ENCODE measurements at regions not wholly inside any gene's neighbourhood (a gene's known extent, or its start where the extent isn't known, plus 50 kb on each side); places are given as distances from the start of the nearest gene placed in this dataset.

DNA sequence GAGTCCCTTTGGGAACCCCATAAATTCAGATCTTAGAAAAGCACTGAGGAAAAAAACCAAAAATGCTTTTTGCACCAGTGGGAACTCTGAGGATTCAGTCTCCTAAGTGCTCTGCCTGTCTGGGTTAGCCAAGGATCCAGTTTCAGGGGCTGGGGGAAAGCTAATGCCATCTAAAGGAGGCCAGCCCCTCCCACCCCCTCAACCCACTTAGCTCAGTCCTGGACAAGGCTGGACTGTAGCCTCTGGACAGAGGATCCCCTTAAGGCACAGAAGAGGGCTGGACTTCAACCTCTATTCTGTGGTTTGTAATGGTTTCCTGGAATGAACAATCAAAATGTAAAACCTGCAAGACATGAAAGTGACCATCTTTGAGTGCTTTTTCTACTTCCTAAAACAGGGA, 356.1 kb upstream of the ZFHX3 start:
- Histone ChIP-seq H3K36me3 (no peaks in the 10 kb centered on the region), H3K4me3 (no peak overlapping the region), H3K27ac (no peak overlapping the region), H3K4me1 (no peaks in the 10 kb centered on the region), H3K27me3 (peaks cover 0 to 4% (median 0%) of the 10 kb centered on the region in 9 donors), H3K9me3 (no peaks in the 10 kb centered on the region)
- DNase-seq = no peak
- ATAC-seq = no peak
- intact Hi-C loops (cut with DNase I) = no loop called here
- TF ChIP-seq, protein P1, sequence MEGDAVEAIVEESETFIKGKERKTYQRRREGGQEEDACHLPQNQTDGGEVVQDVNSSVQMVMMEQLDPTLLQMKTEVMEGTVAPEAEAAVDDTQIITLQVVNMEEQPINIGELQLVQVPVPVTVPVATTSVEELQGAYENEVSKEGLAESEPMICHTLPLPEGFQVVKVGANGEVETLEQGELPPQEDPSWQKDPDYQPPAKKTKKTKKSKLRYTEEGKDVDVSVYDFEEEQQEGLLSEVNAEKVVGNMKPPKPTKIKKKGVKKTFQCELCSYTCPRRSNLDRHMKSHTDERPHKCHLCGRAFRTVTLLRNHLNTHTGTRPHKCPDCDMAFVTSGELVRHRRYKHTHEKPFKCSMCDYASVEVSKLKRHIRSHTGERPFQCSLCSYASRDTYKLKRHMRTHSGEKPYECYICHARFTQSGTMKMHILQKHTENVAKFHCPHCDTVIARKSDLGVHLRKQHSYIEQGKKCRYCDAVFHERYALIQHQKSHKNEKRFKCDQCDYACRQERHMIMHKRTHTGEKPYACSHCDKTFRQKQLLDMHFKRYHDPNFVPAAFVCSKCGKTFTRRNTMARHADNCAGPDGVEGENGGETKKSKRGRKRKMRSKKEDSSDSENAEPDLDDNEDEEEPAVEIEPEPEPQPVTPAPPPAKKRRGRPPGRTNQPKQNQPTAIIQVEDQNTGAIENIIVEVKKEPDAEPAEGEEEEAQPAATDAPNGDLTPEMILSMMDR (IDR thresholded peaks at IDR 0.05) = no peak
- no peak for TF ChIP-seq POLR2A (IDR thresholded peaks at IDR 0.05)

DNA sequence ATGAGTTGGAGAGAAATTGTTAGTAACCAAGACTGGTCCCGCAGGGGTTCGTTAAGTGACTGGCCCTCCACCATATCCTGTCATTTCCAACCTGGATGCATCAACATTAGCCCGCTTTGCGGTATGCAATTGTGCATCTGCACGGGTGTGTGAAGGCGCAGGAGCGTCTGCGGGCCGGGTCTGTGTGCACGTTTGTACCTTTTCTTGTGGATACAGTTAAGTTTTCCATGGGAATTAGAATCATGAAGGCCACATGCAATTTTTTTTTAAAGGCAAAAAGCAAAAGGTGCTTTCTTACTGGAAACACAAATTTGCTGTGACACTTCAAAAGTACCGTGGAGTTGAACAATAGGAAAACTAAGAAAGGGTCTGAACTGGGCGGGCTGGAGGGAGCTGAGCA, 355.4 kb upstream of the ZFHX3 start:
- WGBS, 4 donors = 93 to 95% (median 94%) methylated on average over 12 of the region's 12 CpGs
- ATAC-seq = no peak
- no peak overlapping the region for H3K27ac ChIP-seq
- TF ChIP-seq, protein P1 (IDR thresholded peaks at IDR 0.05) = no peak
- no peak for TF ChIP-seq POLR2A (IDR thresholded peaks at IDR 0.05)
- DNase-seq = no peak
- H3K4me3 ChIP-seq = no peak overlapping the region
- peaks cover 0 to 4% (median 0%) of the 10 kb centered on the region in 9 donors for H3K27me3 ChIP-seq
- intact Hi-C loops (cut with DNase I) = no loop called here
- no peaks in the 10 kb centered on the region for H3K9me3 ChIP-seq
- no peaks in the 10 kb centered on the region for H3K4me1 ChIP-seq
- H3K36me3 ChIP-seq = no peaks in the 10 kb centered on the region

DNA sequence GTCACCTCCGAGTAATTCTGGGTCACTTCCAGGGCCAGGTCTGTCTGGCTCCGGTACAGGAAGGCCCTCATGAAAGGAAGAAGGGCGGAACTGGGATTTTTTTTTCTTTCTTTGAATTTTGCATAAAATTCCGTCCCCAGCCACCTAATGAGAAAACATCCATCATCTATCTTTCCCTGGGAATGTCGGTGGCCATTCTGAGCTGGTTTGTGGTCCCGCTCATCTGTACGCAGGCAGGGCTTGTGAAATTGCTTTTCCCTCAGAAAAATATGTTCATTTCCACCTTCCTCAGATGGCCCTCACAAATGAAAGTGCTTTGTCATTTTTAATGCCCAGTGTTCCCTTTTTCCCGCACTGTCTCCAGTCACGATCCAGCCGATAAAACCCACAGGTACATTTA, 353.0 kb upstream of the ZFHX3 start:
- peaks cover 0 to 4% (median 0%) of the 10 kb centered on the region in 9 donors for H3K27me3 ChIP-seq
- H3K4me3 ChIP-seq = no peak overlapping the region
- H3K27ac ChIP-seq = no peak overlapping the region
- no peak for DNase-seq
- H3K9me3 ChIP-seq = no peaks in the 10 kb centered on the region
- no peaks in the 10 kb centered on the region for H3K36me3 ChIP-seq
- no peaks in the 10 kb centered on the region for H3K4me1 ChIP-seq
- WGBS, 4 donors = 73 to 85% (median 80%) methylated on average over 10 of the region's 10 CpGs
- TF ChIP-seq, protein P1 (IDR thresholded peaks at IDR 0.05) = no peak
- TF ChIP-seq POLR2A (IDR thresholded peaks at IDR 0.05) = no peak
- ATAC-seq = no peak
- intact Hi-C loops (cut with DNase I) = no loop called here

DNA sequence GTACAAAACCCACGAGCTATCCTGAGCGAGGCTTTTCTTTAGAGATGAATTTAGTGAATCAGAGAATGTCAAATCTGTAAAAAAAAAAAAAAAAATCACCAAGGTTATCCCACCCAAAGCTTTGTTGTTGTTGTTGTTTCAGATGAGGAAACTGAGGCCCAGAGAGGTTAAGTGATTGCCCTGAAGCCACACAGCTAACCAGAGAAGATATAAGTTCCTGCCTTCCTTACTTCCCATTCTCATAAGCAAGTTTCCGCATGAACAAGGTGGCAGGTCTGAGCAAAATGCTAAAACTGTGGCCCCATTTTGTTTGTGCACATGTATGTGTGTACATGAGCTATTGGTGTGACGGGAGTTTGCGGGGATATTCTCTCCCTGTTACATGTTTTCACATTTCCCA, 352.1 kb upstream of the ZFHX3 start:
- WGBS, 4 donors = 95 to 98% (median 97%) methylated on average over 5 of the region's 5 CpGs
- peaks cover 0 to 4% (median 0%) of the 10 kb centered on the region in 9 donors for H3K27me3 ChIP-seq
- H3K4me3 ChIP-seq = no peak overlapping the region
- TF ChIP-seq, protein P1 (IDR thresholded peaks at IDR 0.05) = no peak
- TF ChIP-seq POLR2A (IDR thresholded peaks at IDR 0.05) = no peak
- H3K36me3 ChIP-seq = no peaks in the 10 kb centered on the region
- no peaks in the 10 kb centered on the region for H3K4me1 ChIP-seq
- H3K9me3 ChIP-seq = no peaks in the 10 kb centered on the region
- intact Hi-C loops (cut with DNase I) = no loop called here
- no peak for DNase-seq
- H3K27ac ChIP-seq = no peak overlapping the region
- no peak for ATAC-seq
